GM21576 (cell line): ENCODE measurements at regions not wholly inside any gene's neighbourhood (a gene's known extent, or its start where the extent isn't known, plus 50 kb on each side); places are given as distances from the start of the nearest gene placed in this dataset.

Source experiments
- ATAC-seq: cut with Tn5 transposase; IDR thresholded peaks from one replicate; pipeline ENCODE4 v1.9.1; 2021; ENCODE audit warnings: mild to moderate bottlenecking, moderate library complexity; ENCODE audit not compliant: unreplicated experiment

GRCh38 chrX:21126661-21127060 lies 247.6 kb upstream of the CNKSR2 start:
- ATAC-seq = no peak

GRCh38 chrX:21131346-21131745 lies 242.9 kb upstream of the CNKSR2 start:
- ATAC-seq = no peak

DNA sequence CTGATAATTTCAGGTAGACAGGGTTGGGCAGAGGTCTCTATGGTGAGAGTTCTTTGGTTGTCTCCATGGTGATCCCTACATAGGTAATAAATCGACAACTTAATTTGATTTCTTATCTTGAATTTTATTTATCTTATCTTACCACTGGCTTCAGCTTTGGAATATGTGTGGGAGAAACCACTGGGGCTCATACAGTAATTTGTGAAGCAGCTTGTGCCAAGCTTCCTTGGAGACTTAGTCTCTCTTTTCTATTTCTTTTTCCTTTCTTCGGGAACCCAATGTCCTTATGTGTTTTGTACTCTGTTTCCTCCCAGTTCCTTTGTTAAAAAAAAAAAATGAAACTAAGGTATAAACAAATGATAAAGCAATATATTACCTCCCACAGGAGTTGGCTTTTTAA lies 242.4 kb upstream of the CNKSR2 start:
- no peak for ATAC-seq

- ATAC-seq = no peak
Observed at GRCh38 chrX:21132686-21133393, 241.4 kb upstream of the CNKSR2 start.

DNA sequence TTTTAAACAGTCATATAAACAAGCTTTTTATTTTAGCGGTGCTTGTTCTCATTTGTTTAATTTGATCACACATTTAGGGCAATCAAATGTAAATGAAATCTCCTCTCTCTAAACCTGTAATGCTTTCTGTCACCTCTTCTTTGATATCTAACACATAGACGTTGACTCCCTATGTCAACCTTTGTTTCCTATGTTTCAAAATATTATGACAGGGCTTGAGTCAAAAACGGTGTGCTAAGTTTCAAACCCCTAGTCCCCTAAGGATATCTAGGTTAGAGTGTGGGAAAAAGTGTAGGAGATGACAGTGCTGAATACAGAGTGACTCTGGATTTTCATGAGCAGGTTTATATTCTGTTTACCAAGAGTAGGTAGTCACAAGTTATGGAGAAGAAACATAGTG lies 224.0 kb upstream of the CNKSR2 start:
- ATAC-seq = no peak

GRCh38 chrX:21151051-21151450 lies 223.2 kb upstream of the CNKSR2 start:
- no peak for ATAC-seq

- no peak for ATAC-seq
Observed at GRCh38 chrX:21153033-21153432, 221.2 kb upstream of the CNKSR2 start.

DNA sequence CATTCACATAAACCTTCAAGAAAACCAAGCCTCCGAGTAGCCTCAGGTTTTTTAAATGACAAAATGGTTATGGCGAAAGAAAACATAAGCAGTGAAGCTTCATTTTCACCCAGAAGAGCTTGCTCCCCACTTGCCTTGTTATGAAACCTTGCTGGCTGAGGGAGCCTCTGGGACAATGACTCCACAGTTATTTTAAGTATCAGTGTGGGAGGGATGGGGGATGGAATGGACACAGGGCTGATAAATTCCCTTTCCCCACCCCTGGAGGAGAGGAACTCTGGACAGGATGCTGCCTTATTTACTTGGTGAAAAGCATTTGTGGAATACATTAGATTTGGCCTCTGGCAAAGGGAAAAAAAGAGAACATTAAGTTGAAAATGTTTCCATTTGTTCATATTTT lies 220.7 kb upstream of the CNKSR2 start:
- ATAC-seq = no peak

GRCh38 chrX:21155916-21156315 lies 218.3 kb upstream of the CNKSR2 start:
- no peak for ATAC-seq

GRCh38 chrX:21156632-21157031 lies 217.6 kb upstream of the CNKSR2 start:
- ATAC-seq = no peak

DNA sequence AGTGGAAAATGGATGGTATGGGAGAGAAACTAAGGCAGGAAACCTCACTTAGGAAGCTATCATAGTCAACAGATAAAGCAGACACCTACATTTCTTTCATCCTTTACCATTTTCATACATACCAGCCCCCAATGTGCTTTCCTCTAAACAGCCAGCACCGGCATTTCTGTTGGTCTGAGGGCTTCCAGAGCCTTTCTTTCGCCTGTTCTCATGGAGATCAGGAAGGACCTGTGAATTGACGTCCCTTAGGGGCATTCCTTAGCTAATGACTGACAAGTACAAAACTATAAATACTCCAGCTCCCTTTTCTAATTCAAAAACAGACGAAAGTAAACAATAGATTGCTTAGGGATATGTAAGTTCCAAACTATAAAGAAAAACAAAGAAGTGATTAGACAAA lies 215.5 kb upstream of the CNKSR2 start:
- ATAC-seq = no peak

DNA sequence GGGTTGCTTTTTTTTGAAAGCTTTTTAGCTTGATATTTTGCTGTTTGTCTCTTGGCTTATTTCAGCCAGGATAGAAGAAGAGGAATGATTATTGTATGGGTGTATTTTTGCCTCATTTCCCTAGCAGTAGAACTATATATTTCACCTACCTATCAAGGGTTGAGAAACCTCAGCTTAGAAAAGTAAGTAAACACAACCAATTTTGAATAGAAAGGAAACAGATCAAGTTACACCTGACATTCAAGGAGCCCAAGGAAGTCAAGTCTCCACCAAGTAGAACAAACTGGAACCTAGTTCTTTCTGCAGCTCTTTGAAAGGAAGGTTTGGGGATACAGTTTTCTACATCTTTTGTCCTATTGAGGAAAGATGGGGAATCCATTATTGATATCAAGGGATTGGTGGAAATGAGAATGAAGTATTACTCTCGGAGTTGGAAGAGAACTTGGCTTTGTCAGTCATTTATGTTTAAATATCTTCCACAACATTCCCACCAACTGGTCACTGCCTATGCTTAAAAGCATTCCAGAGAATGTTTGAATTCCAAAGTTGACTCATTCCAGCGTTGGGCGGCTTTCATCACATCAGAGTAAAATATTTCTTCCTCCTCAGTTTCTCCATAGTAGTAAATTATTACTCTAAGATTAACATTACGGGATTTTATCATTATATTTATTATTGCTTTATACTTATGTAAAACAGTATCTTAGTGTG lies 207.8 kb upstream of the CNKSR2 start:
- ATAC-seq = no peak

GRCh38 chrX:21167011-21167410 lies 207.2 kb upstream of the CNKSR2 start:
- no peak for ATAC-seq

DNA sequence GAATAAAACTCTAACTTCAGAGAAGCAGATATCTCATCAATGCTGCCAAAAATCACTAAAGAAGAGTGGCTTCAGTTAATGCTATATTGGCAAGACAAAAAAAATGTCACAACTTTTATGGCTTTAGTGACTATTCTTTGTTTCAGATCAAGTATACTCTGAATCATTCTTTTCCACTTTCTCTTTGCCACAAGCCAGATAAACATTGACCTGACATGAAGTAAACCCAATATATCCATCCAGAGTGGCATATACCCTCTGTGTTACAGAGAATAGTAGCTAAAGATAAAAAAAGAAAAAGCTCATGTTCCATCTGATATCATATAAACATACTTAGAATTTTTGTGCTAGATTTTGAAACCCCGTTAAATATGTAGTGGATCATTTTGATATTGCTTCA lies 206.7 kb upstream of the CNKSR2 start:
- no peak for ATAC-seq

DNA sequence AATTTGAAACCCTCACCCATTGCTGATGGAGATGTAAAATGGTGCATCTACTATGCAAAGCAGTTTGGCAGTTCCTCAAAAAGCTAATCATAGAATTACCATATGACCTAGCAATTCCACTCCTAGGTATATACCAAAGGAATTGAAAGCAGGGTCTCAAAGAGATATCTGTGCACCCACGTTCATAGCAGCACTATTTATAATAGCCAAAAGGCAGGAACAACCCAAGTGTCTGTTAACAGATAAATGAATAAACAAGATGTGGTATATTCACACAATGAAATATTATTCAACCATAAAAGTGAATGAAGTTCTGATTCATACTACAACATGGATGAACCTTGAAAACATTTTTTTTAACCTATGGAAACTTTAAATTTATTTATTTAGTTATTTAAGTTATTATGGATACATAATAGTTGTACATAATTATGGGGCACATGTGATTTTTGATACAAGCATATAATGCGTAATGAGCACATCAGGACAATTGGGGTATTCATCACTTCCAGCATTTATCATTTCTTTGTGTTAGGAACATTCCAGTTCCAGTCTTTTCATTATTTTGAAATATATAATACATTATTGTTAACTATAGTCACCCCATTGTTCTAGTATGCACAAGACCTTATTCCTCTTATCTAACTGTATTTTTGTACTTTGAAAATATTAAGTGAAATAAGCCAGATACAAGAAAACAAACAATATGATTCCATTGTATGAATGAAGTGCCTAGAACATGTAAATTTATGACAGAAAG lies 205.6 kb upstream of the CNKSR2 start:
- ATAC-seq = no peak

GRCh38 chrX:21171181-21171580 lies 203.0 kb upstream of the CNKSR2 start:
- no peak for ATAC-seq

DNA sequence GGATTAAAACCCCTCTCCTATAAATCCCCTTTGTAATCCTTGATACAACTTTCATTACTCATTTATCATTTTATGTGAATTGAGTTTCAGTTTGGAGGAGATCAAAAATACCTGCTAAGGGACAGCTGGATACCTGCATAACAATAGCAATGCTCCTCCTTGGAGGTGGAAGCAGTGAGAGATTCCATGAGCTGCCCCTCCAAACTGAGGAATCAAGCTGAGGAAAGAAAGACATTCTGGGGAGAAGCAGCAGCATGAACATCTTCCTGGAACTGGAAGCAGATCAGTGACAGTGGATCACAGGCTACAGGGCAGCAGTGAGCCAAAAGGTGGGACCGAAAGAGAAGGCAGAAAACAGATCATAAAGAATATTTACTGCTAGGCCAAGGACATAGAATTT lies 199.8 kb upstream of the CNKSR2 start:
- no peak for ATAC-seq

- no peak for ATAC-seq
Observed at GRCh38 chrX:21176921-21177571, 197.2 kb upstream of the CNKSR2 start.

GRCh38 chrX:21181232-21181853 lies 192.9 kb upstream of the CNKSR2 start:
- no peak for ATAC-seq

- no peak for ATAC-seq
Observed at GRCh38 chrX:21193196-21193595, 181.0 kb upstream of the CNKSR2 start.

DNA sequence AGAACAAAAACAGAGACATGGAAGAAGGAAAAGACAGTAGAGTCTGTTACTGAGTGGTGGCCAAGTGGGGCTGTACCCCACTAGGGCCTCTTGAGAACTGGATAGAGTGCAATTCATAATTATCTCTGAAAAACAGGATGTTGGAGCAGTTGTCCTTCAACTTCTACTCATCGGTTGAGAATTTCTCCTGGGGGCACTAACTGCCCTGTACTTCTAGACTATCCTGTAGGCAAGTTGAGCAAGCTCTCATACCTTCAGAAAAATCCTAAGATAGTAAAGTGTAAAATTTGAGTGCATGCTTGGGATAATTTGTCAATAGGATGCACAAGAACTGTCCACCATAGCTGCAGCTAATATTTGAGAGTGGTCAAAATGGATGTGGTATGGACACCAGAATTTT lies 179.7 kb upstream of the CNKSR2 start:
- ATAC-seq = no peak
